ENCODE measurements at regions not wholly inside any gene's neighbourhood (a gene's known extent, or its start where the extent isn't known, plus 50 kb on each side); places are given as distances from the start of the nearest gene placed in this dataset.

DNA sequence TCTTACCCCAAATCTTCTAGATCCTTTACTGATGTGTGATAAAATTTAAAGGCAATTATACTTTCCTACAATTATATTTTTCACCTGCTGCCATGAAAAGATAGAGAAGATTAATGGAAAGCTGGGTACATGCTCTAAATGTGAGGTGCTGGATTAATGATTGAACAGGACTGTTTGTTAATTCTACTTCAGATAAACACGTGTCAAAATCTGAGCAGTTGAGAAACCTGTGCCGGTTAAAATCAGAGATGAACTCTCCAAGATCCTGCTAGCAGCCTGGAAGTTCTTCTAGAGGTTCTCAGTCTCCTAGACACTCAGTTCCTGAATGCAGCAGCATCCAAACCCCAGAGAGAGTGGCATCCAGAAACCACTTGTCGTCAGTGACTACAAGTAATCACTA lies 69.2 kb downstream of the INHBA start:
- in situ Hi-C loops (cut with HindIII; ENCODE audit: low pct_unique_long_range_greater_than_20kb, low sequenced_read_pairs): no loop called here
- TF ChIP-seq JUND (IDR thresholded peaks at IDR 0.05; ENCODE audit: low read depth): no peak
- DNase-seq (ENCODE audit: low read depth in 1 of 2, low spot score in 1 of 2): no peak

DNA sequence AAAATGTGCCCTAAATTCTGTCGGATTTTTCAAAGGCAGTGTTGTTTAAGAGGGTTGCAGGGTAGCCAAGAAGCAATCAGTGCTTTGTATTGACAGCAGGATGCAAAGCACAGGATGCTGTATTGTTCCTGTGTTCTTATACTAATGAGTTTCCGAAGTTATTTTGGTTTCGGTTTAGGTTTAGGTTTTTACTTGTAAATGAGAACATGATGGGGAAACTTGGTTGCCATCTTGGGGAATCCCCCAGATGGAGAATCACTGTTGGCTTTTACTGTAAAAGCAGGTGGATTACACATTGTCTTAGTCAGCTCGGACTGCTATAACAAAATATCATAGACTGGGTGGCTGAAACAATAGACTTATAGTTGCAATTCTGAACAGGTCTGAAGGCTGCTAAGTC lies 72.1 kb downstream of the INHBA start:
- DNase-seq (ENCODE audit: low read depth in 1 of 2, low spot score in 1 of 2): no peak
- TF ChIP-seq JUND (IDR thresholded peaks at IDR 0.05; ENCODE audit: low read depth): no peak
- in situ Hi-C loops (cut with HindIII; ENCODE audit: low pct_unique_long_range_greater_than_20kb, low sequenced_read_pairs): no loop called here

DNA sequence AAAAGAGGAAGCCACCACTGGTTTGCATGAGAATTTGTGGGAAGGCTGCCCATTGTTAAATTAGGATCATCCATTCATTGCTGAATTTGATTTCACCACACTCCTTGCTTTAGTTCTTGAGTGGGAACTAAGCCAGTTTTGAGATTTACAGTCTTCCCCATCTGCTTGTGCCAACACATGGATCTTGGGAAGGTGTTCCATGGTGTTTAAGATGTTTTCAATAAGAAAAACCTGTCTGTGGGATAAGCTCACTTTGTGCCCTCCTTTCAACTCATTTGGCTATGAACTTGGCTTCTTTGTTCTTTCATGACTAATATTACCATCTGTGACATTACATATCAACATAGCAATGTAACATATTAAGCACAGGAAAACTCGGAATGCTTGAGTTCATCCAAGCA lies 73.2 kb downstream of the INHBA start:
- no peak for DNase-seq (ENCODE audit: low read depth in 1 of 2, low spot score in 1 of 2)
- no peak for TF ChIP-seq JUND (IDR thresholded peaks at IDR 0.05; ENCODE audit: low read depth)
- in situ Hi-C loops (cut with HindIII; ENCODE audit: low pct_unique_long_range_greater_than_20kb, low sequenced_read_pairs): no loop called here

DNA sequence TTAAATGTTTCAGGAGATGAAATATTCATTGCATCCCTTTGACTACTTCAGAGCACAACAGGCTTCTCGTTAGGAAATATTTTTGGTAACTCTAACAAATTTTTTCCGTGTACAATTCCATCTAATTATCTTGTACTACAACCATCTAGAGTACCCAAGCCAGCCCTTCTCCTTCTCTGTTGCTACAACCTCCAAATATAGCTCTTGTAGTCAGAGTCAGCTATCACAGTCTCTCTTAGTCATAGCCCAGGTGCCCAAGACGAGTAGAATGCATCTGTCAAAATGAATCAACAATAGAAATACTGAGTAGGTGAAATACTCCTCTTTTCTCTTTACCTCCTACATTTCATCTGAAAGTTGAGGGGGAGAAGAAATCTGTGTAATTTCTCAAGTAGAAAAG lies 74.0 kb downstream of the INHBA start:
- TF ChIP-seq JUND (IDR thresholded peaks at IDR 0.05; ENCODE audit: low read depth): no peak
- in situ Hi-C loops (cut with HindIII; ENCODE audit: low pct_unique_long_range_greater_than_20kb, low sequenced_read_pairs): no loop called here
- DNase-seq (ENCODE audit: low read depth in 1 of 2, low spot score in 1 of 2): no peak

DNA sequence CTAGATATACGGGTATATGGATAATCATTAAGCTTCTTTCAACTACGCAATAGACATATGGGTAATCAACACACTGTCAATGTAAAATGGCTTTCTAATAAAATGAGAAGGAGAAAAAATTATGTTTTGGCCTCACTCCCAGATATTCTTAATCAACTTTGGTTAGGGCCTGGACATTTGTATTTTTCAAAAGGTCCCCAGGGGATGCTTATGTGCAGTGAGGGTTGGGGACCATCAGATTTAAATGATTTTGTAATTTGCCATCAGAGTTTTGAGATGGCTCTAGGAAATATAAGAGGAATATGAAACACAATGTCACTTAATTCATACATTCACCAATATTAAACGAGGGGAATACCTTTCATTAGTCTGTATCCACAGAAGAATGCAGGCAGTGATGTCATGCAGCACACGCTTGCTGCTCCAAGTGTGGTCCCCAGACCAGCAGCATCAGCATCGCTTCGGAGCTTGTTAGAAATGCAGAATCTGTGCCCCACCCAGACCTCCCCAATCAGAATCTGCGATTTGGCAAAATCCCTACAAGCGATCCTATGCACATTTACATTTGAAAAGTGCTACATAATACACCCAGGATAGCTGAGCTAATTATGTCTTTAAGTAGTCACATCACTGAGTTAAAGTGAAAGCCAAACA lies 75.1 kb downstream of the INHBA start:
- DNase-seq (ENCODE audit: low read depth in 1 of 2, low spot score in 1 of 2): no peak
- no peak for TF ChIP-seq JUND (IDR thresholded peaks at IDR 0.05; ENCODE audit: low read depth)
- in situ Hi-C loops (cut with HindIII; ENCODE audit: low pct_unique_long_range_greater_than_20kb, low sequenced_read_pairs): no loop called here

DNA sequence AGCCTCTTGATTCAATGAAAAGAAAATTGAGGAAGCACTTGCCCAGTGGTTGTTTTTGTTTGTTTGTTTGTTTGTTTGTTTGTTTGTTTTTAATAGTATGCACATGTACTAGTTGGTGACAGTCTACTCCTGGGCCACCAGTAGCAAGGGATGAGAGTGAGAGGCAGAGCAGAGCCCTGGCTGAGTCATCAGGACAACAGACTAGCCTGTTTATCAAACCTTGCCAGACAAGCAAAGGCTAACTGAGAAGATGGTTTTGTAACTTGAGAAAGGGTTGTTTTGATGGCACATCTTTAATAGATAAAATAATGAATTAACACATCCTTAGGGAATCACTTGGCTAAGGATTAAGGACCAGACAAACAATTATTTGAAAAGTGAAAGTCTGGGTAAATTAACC lies 78.1 kb downstream of the INHBA start:
- no peak for DNase-seq (ENCODE audit: low read depth in 1 of 2, low spot score in 1 of 2)
- in situ Hi-C loops (cut with HindIII; ENCODE audit: low pct_unique_long_range_greater_than_20kb, low sequenced_read_pairs): no loop called here
- TF ChIP-seq JUND (IDR thresholded peaks at IDR 0.05; ENCODE audit: low read depth): no peak

DNA sequence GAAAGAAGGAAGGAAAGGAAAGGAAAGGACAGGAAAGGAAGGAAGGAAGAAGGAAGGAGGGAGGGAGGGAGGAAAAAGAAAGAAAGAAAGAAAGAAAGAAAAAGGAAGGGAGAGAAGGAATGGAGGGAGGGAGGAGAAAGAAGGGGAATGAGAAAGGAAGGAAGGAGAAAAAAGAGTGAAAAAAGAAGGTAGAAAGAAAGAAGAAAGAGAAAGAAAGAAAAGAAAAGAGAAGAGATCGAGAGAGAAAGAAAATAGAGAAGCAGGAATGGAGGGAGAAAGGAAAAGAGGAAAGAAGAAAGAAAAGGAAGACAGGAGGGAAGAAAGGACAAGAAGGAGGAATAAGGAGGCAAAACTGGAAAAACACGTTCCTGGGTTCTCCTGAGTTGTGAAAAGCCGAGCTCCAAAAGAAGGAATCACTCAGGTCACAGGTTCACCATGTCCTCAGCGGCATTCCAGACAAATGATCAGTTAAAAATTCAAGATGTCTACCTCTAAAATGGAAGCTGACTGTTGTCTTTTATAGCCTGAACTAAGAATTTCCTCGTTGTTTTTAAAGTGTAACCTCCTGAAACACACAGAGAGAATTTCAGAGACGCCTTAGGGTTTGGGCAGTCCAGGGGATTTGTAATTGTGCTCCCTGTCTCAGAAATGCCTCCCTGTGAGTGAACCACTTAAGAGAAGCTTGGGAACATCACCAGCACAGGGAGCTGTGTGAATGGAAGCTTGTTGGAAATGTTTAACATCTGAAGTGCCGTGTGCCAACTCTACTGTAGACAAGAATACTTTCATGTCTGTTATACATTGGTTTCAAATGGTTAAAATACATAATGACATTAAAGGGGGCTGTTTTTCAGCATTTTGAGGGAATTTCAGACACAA lies 80.7 kb downstream of the INHBA start:
- DNase-seq (ENCODE audit: low read depth in 1 of 2, low spot score in 1 of 2): peak in 1 of 2 experiments; percentile 71
- in situ Hi-C loops (cut with HindIII; ENCODE audit: low pct_unique_long_range_greater_than_20kb, low sequenced_read_pairs): no loop called here
- no peak for TF ChIP-seq JUND (IDR thresholded peaks at IDR 0.05; ENCODE audit: low read depth)

DNA sequence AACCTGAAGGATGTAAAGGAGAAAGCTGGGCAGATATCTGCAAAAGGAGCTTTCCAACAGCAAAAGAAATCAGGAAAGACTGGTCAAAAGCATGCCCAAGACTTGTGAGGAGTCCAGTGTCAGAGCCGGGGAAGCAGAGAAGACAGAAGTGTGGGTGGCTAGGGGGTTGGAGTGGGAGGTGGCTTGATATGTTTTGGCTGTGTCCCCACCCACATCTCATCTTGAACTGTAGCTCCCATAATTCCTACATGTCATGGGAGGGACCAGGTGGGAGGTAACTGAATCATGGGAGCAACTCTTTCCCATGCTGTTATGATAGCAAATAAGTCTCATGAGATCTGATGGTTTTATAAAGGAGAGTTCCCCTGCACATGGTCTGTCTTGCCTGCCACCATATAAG lies 84.9 kb downstream of the INHBA start:
- in situ Hi-C loops (cut with HindIII; ENCODE audit: low pct_unique_long_range_greater_than_20kb, low sequenced_read_pairs): no loop called here
- no peak for TF ChIP-seq JUND (IDR thresholded peaks at IDR 0.05; ENCODE audit: low read depth)
- DNase-seq (ENCODE audit: low read depth in 1 of 2, low spot score in 1 of 2): no peak

DNA sequence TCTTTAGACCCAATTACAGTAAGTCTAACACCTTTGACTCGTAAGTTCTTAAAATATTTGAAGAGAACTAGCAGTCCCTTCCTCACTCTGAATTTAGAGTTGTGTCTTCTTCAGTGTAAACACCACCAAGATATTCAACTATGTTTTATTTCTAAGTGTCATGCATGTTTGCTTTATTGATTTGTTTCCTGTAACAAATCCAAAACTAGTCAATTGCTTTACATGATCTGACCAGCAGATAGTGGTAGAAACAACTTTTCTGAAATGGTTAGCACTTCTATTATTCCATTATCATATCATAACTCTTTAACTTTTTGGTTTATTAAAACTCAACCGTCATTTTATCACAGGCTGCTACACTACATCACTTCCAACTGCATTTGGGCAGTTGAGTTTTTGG lies 90.1 kb downstream of the INHBA start:
- DNase-seq (ENCODE audit: low read depth in 1 of 2, low spot score in 1 of 2): no peak
- in situ Hi-C loops (cut with HindIII; ENCODE audit: low pct_unique_long_range_greater_than_20kb, low sequenced_read_pairs): no loop called here

DNA sequence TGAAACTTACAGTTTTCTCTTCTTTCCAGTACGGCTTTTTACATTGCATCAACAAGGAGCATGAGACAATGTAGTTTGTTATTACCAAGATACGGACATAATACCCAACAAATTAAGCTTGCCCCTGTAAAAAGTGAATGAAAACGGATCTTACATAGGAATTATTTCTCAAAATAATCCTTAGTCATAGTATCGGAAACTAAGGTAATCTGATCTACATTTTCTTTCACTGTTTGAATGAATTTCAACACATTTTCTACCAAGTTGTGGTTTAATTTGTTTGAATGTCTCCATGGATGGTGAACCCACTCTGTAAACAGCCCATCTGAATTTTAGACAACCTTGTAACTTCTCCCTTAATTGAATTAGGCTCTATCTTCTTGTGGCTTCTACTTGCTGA lies 90.5 kb downstream of the INHBA start:
- in situ Hi-C loops (cut with HindIII; ENCODE audit: low pct_unique_long_range_greater_than_20kb, low sequenced_read_pairs): no loop called here
- TF ChIP-seq JUND (IDR thresholded peaks at IDR 0.05; ENCODE audit: low read depth): no peak
- no peak for DNase-seq (ENCODE audit: low read depth in 1 of 2, low spot score in 1 of 2)

More for the DNA sequence above, 90.1 kb downstream of the INHBA start:
- TF ChIP-seq JUND (IDR thresholded peaks at IDR 0.05; ENCODE audit: low read depth): no peak

DNA sequence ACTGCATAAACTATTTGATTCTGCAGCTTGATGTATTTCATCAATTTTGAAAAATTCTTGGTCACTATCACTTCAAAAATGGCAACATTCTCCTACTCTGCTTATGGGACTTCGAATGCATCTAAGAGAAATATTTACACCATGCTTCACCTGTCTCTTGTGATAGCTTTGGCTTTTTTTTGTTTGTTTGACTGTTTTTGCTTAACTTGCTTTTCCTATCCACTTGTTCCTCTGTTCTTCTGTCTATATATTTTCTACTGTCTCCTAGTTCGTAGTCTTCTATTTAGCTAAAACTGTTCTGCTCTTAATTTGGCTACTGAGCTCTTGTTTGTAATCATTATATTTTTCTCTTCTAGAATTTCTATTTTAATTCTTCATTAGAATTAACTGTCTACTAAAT lies 94.4 kb downstream of the INHBA start:
- no peak for DNase-seq (ENCODE audit: low read depth in 1 of 2, low spot score in 1 of 2)
- no peak for TF ChIP-seq JUND (IDR thresholded peaks at IDR 0.05; ENCODE audit: low read depth)
- in situ Hi-C loops (cut with HindIII; ENCODE audit: low pct_unique_long_range_greater_than_20kb, low sequenced_read_pairs): no loop called here

DNA sequence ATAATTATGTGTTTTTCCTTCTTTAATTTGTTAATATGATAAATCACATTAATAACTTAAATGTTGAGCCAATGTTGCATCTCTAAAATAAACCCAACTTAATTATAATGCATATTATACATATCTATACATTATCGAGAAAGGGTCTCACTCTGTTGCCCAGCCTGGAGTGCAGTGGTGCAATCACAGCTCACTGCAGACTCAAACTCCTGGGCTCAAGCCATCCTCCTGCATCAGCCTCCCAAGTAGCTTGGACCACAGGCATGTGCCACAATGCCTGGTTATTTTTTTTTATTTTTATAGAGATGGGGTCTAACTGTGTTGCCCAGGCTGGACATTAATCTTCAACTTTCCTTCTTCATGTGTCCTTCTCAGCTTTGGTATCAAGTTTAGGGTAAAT lies 98.9 kb downstream of the INHBA start:
- no peak for DNase-seq (ENCODE audit: low read depth in 1 of 2, low spot score in 1 of 2)
- no peak for TF ChIP-seq JUND (IDR thresholded peaks at IDR 0.05; ENCODE audit: low read depth)
- in situ Hi-C loops (cut with HindIII; ENCODE audit: low pct_unique_long_range_greater_than_20kb, low sequenced_read_pairs): no loop called here

DNA sequence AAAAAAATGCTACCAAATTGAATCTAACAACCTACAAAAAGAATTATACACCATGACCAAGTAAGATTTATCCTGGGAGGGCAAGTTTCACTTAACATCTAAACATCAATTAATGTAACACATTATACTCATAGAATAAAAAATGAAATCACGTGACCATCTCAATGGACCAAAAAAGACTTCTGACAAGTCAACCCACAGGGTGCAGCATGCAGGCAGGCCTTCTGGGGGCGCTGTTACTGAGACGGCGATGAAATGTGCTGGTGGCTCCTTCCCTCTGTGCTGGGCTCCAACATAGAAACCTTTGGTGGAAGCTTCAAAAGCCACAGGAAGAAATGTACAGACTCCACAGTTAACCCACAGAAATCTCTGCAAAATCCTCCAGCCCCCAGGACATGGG lies 103.1 kb downstream of the INHBA start:
- in situ Hi-C loops (cut with HindIII; ENCODE audit: low pct_unique_long_range_greater_than_20kb, low sequenced_read_pairs): no loop called here
- peak in 1 of 2 experiments; percentile 8 for DNase-seq (ENCODE audit: low read depth in 1 of 2, low spot score in 1 of 2)
- TF ChIP-seq JUND (IDR thresholded peaks at IDR 0.05; ENCODE audit: low read depth): no peak
